ENCODE measurements at regions not wholly inside any gene's neighbourhood (a gene's known extent, or its start where the extent isn't known, plus 50 kb on each side); places are given as distances from the start of the nearest gene placed in this dataset.

DNA sequence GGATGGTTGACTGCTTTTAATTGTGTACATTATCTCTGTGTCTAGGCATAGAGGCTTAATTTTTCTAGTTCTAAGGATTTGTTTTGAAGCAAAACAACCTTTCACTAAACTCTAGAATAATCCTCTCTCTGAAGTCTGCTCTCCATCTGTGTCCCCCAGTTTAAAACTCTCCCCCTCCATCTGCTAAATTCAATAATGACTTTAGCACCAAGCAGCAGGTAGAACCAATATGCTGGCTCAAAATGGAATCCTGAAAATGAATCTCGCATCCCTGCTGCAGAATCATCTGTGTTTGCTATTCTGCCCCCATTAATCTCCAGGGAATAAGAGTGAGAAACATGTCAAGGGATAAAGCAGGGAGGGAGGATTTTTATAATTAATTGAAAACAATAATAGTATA, 111.8 kb downstream of the TUSC7 start:
- 90% methylated on average over 1 of the region's 1 CpG; no CpG with 5 or more reads in 1 of the 2 experiments for WGBS, 2 experiments (ENCODE audit: insufficient coverage in 1 of 2, insufficient read length in 1 of 2)
- no peaks in the 10 kb centered on the region for H3K4me1 ChIP-seq (ENCODE audit: control insufficient read depth, insufficient read depth, low read length)
- H3K4me3 ChIP-seq (ENCODE audit: low read length) = no peak overlapping the region
- no peaks in the 10 kb centered on the region for H3K27me3 Mint-ChIP-seq (ENCODE audit: insufficient read depth)
- no peak overlapping the region for H3K4me3 Mint-ChIP-seq
- H3K36me3 ChIP-seq (ENCODE audit: control insufficient read depth, insufficient read depth, low read length) = no peaks in the 10 kb centered on the region
- H3K9ac ChIP-seq (ENCODE audit: extremely low read depth, low read length, poor library complexity, severe bottlenecking) = no peak overlapping the region
- TF ChIP-seq, protein P1, sequence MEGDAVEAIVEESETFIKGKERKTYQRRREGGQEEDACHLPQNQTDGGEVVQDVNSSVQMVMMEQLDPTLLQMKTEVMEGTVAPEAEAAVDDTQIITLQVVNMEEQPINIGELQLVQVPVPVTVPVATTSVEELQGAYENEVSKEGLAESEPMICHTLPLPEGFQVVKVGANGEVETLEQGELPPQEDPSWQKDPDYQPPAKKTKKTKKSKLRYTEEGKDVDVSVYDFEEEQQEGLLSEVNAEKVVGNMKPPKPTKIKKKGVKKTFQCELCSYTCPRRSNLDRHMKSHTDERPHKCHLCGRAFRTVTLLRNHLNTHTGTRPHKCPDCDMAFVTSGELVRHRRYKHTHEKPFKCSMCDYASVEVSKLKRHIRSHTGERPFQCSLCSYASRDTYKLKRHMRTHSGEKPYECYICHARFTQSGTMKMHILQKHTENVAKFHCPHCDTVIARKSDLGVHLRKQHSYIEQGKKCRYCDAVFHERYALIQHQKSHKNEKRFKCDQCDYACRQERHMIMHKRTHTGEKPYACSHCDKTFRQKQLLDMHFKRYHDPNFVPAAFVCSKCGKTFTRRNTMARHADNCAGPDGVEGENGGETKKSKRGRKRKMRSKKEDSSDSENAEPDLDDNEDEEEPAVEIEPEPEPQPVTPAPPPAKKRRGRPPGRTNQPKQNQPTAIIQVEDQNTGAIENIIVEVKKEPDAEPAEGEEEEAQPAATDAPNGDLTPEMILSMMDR (conservative IDR thresholded peaks at IDR 0.05) = no peak
- H3K27ac ChIP-seq (ENCODE audit: low read depth, low read length) = no peak overlapping the region
- no peak for DNase-seq
- no peaks in the 10 kb centered on the region for H3K9me3 Mint-ChIP-seq
- H3K27me3 ChIP-seq (ENCODE audit: control insufficient read depth, insufficient read depth, low read length, poor library complexity, severe bottlenecking) = no peaks in the 10 kb centered on the region
- H3K4me1 Mint-ChIP-seq = peaks cover 14% of the 10 kb centered on the region
- no peaks in the 10 kb centered on the region for H3K36me3 Mint-ChIP-seq (ENCODE audit: low read depth)
- no peak overlapping the region for H3K27ac Mint-ChIP-seq
- no peaks in the 10 kb centered on the region for H3K9me3 ChIP-seq (ENCODE audit: control insufficient read depth, low read length)

DNA sequence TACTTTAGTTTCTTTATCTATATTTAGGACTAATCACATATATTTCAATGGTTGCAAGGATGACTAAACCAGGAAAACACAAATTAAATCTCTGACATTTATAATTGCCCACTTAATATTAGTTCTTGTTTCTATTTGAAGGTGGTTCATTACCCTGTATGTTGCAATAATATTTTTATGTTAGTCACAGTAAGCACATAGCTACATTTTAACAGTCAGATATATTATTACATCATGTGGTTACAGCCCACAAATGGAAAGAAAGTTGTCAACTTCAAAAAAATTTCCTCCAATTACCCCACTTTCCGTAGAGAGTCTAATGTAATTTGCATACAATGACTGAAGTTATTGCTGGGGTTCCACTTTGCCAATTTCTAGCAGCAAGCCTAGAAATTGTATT, 114.6 kb downstream of the TUSC7 start:
- WGBS, 2 experiments (ENCODE audit: insufficient coverage in 1 of 2, insufficient read length in 1 of 2) = 100% methylated on average over 1 of the region's 1 CpG; no CpG with 5 or more reads in 1 of the 2 experiments
- H3K9me3 Mint-ChIP-seq = no peaks in the 10 kb centered on the region

DNA sequence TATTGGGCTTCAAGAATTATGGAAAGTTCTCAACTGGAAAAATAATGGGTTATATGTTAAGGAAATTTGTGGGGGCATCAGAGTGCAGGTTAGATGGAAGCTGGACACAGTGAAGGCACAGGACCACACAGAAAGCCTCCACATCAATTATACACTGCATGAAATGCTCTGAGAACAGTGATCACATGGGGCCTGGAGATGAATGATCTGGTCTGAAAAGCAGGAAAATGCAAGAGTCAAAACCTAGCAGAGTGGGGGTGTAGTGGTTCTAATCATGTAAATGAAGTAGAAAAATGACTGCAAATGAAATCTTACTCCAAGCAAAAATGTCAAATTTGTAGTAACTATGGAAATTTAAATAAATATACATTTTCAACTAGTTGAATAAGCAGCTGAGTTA, 123.6 kb downstream of the TUSC7 start:
- peaks cover 7% of the 10 kb centered on the region for H3K4me1 Mint-ChIP-seq
- no peak for DNase-seq
- Histone ChIP-seq H3K4me3 (ENCODE audit: low read length) (no peak overlapping the region), H3K9me3 (ENCODE audit: control insufficient read depth, low read length) (no peaks in the 10 kb centered on the region), H3K27ac (ENCODE audit: low read depth, low read length) (no peak overlapping the region), H3K9ac (ENCODE audit: extremely low read depth, low read length, poor library complexity, severe bottlenecking) (no peak overlapping the region), H3K4me1 (ENCODE audit: control insufficient read depth, insufficient read depth, low read length) (no peaks in the 10 kb centered on the region), H3K27me3 (ENCODE audit: control insufficient read depth, insufficient read depth, low read length, poor library complexity, severe bottlenecking) (no peaks in the 10 kb centered on the region), H3K36me3 (ENCODE audit: control insufficient read depth, insufficient read depth, low read length) (no peaks in the 10 kb centered on the region)
- H3K4me3 Mint-ChIP-seq = no peak overlapping the region
- no peaks in the 10 kb centered on the region for H3K36me3 Mint-ChIP-seq (ENCODE audit: low read depth)
- TF ChIP-seq, protein P1 (conservative IDR thresholded peaks at IDR 0.05) = no peak
- H3K9me3 Mint-ChIP-seq = no peaks in the 10 kb centered on the region
- no peaks in the 10 kb centered on the region for H3K27me3 Mint-ChIP-seq (ENCODE audit: insufficient read depth)
- H3K27ac Mint-ChIP-seq = no peak overlapping the region

More for the DNA sequence above, 114.6 kb downstream of the TUSC7 start:
- Histone ChIP-seq H3K4me3 (ENCODE audit: low read length) (no peak overlapping the region), H3K27me3 (ENCODE audit: control insufficient read depth, insufficient read depth, low read length, poor library complexity, severe bottlenecking) (no peaks in the 10 kb centered on the region), H3K27ac (ENCODE audit: low read depth, low read length) (no peak overlapping the region), H3K9ac (ENCODE audit: extremely low read depth, low read length, poor library complexity, severe bottlenecking) (no peak overlapping the region), H3K36me3 (ENCODE audit: control insufficient read depth, insufficient read depth, low read length) (no peaks in the 10 kb centered on the region), H3K9me3 (ENCODE audit: control insufficient read depth, low read length) (no peaks in the 10 kb centered on the region), H3K4me1 (ENCODE audit: control insufficient read depth, insufficient read depth, low read length) (no peaks in the 10 kb centered on the region)
- DNase-seq = no peak
- TF ChIP-seq, protein P1 (conservative IDR thresholded peaks at IDR 0.05) = no peak
- Mint-ChIP-seq H3K27me3 (ENCODE audit: insufficient read depth) (no peaks in the 10 kb centered on the region), H3K4me3 (no peak overlapping the region), H3K36me3 (ENCODE audit: low read depth) (no peaks in the 10 kb centered on the region), H3K27ac (no peak overlapping the region), H3K4me1 (peaks cover 1% of the 10 kb centered on the region)

Measured in endodermal cell (in vitro differentiated cells).